ENCODE measurements at regions not wholly inside any gene's neighbourhood (a gene's known extent, or its start where the extent isn't known, plus 50 kb on each side); places are given as distances from the start of the nearest gene placed in this dataset.

- DNase-seq (ENCODE audit: low spot score) = no peak
Measured at GRCh38 chr14:58697930-58698642, 60.3 kb downstream of the DACT1 start.

- DNase-seq (ENCODE audit: low spot score) = no peak
Measured at GRCh38 chr14:58699681-58700205, 62.0 kb downstream of the DACT1 start.

- no peak for DNase-seq (ENCODE audit: low spot score)
Measured at GRCh38 chr14:58701156-58701555, 63.4 kb downstream of the DACT1 start.

- DNase-seq (ENCODE audit: low spot score) = no peak
Measured at GRCh38 chr14:58701604-58702003, 63.8 kb downstream of the DACT1 start.

GRCh38 chr14:58702441-58703160, 64.8 kb downstream of the DACT1 start:
- no peak for DNase-seq (ENCODE audit: low spot score)

GRCh38 chr14:58703161-58703506, 65.4 kb downstream of the DACT1 start:
- DNase-seq (ENCODE audit: low spot score) = no peak

GRCh38 chr14:58705066-58705465, 67.3 kb downstream of the DACT1 start:
- no peak for DNase-seq (ENCODE audit: low spot score)

GRCh38 chr14:58707949-58708348, 70.2 kb downstream of the DACT1 start:
- no peak for DNase-seq (ENCODE audit: low spot score)

GRCh38 chr14:58709949-58710348, 72.2 kb downstream of the DACT1 start:
- no peak for DNase-seq (ENCODE audit: low spot score)

GRCh38 chr14:58711382-58711781, 73.6 kb downstream of the DACT1 start:
- no peak for DNase-seq (ENCODE audit: low spot score)

- no peak for DNase-seq (ENCODE audit: low spot score)
Measured at GRCh38 chr14:58712357-58712756, 74.6 kb downstream of the DACT1 start.

GRCh38 chr14:58713677-58714076, 75.9 kb downstream of the DACT1 start:
- DNase-seq (ENCODE audit: low spot score) = no peak

- no peak for DNase-seq (ENCODE audit: low spot score)
Measured at GRCh38 chr14:58716706-58717105, 78.9 kb downstream of the DACT1 start.

GRCh38 chr14:58717211-58717610, 79.4 kb downstream of the DACT1 start:
- DNase-seq (ENCODE audit: low spot score) = no peak

- DNase-seq (ENCODE audit: low spot score) = no peak
Measured at GRCh38 chr14:58717813-58718212, 80.1 kb downstream of the DACT1 start.

GRCh38 chr14:58718226-58719205, 80.8 kb downstream of the DACT1 start:
- DNase-seq (ENCODE audit: low spot score) = no peak

- no peak for DNase-seq (ENCODE audit: low spot score)
Measured at GRCh38 chr14:58721723-58722122, 84.0 kb downstream of the DACT1 start.

- DNase-seq (ENCODE audit: low spot score) = no peak
Measured at GRCh38 chr14:58722441-58722840, 84.7 kb downstream of the DACT1 start.

GRCh38 chr14:58724206-58724605, 86.4 kb downstream of the DACT1 start:
- DNase-seq (ENCODE audit: low spot score) = no peak

- no peak for DNase-seq (ENCODE audit: low spot score)
Measured at GRCh38 chr14:58724702-58725101, 86.9 kb downstream of the DACT1 start.

GRCh38 chr14:58725226-58725625, 87.5 kb downstream of the DACT1 start:
- no peak for DNase-seq (ENCODE audit: low spot score)

GRCh38 chr14:58725871-58726270, 88.1 kb downstream of the DACT1 start:
- DNase-seq (ENCODE audit: low spot score) = no peak

Data from CD4-positive, alpha-beta T cell treated with Interleukin-2 at 100 ng/mL for 4 hours (primary cell).